ENCODE measurements at regions not wholly inside any gene's neighbourhood (a gene's known extent, or its start where the extent isn't known, plus 50 kb on each side); places are given as distances from the start of the nearest gene placed in this dataset.

GRCh38 chr13:22402682-22403081, 731.8 kb downstream of the FGF9 start:
- H2BK5ac ChIP-seq (ENCODE audit: low read depth, low read length, poor library complexity, severe bottlenecking): no peak overlapping the region
- ATAC-seq (ENCODE audit: low read depth) (no peak), DNase-seq (no peak)
- no peak overlapping the region for H3K27ac ChIP-seq (ENCODE audit: insufficient read depth, low read length)
- no peak overlapping the region for H3K23ac ChIP-seq (ENCODE audit: low read depth, low read length)
- H2BK20ac ChIP-seq (ENCODE audit: low read depth, low read length): no peak overlapping the region
- H3K4me3 ChIP-seq (ENCODE audit: insufficient read depth, low read depth, low read length): no peak overlapping the region
- H2AK9ac ChIP-seq (replicated peaks; ENCODE audit: low read depth, low read length, poor library complexity): no peak overlapping the region
- no peak overlapping the region for H3K4me2 ChIP-seq (ENCODE audit: low read depth, low read length)
- no peak overlapping the region for H4K5ac ChIP-seq (ENCODE audit: low read depth, low read length)
- no peaks in the 10 kb centered on the region for H3K4me1 ChIP-seq (ENCODE audit: control insufficient read depth, insufficient read depth, low read length)
- no peak overlapping the region for H2BK15ac ChIP-seq (ENCODE audit: low read depth, low read length)
- no peak overlapping the region for H2AFZ ChIP-seq (replicated peaks; ENCODE audit: low read length, poor library complexity)
- ChIA-PET POLR2A (ENCODE audit: unreplicated experiment) (no interaction called here), CTCF (no interaction called here)
- no peaks in the 10 kb centered on the region; the same call in 1 of the 2 replicates for H3K9me3 ChIP-seq (ENCODE audit: control insufficient read depth, insufficient read depth, low read length)
- H4K91ac ChIP-seq (ENCODE audit: insufficient read depth, low read depth, low read length): no peak overlapping the region
- H3K18ac ChIP-seq (ENCODE audit: low read depth, low read length): no peak overlapping the region
- WGBS, 2 experiments (ENCODE audit: extremely low coverage in 2 of 2, insufficient read length in 1 of 2): no CpG with 5 or more reads among the region's 4 CpGs
- no peaks in the 10 kb centered on the region for H4K20me1 ChIP-seq (ENCODE audit: insufficient read depth, low read length)
- no peak overlapping the region for H2AK5ac ChIP-seq (ENCODE audit: low read depth, low read length)
- H3K79me1 ChIP-seq (ENCODE audit: low read depth in 1 of 2, low read length in 2 of 2): no peaks in the 10 kb centered on the region
- no peak overlapping the region for H3K9ac ChIP-seq (ENCODE audit: low read depth, low read length)
- intact Hi-C loops (cut with micrococcal nuclease): no loop called here
- H2BK120ac ChIP-seq (ENCODE audit: low read depth, low read length): no peak overlapping the region
- no peaks in the 10 kb centered on the region for H3K9me1 ChIP-seq (ENCODE audit: insufficient read depth, low read length)
- no peaks in the 10 kb centered on the region for H3K36me3 ChIP-seq (ENCODE audit: control insufficient read depth, insufficient read depth, low read length)
- dilution Hi-C loops (cut with HindIII; ENCODE audit: low sequenced_read_pairs, unreplicated experiment): no loop called here
- H4K8ac ChIP-seq (ENCODE audit: low read depth in 2 of 2, low read length in 2 of 2): no peak overlapping the region
- TF ChIP-seq NFE2L2 (IDR thresholded peaks at IDR 0.05; ENCODE audit: low read depth, low read length): no peak
- no peak for TF ChIP-seq POLR2A (IDR thresholded peaks at IDR 0.05; ENCODE audit: low read depth, low read length)
- no peak for TF ChIP-seq ELK1 (IDR thresholded peaks at IDR 0.05; ENCODE audit: borderline replicate concordance, low read depth, low read length)
- TF ChIP-seq MAZ (IDR thresholded peaks at IDR 0.05; ENCODE audit: borderline replicate concordance, low read depth, low read length): no peak
- TF ChIP-seq MAFK (IDR thresholded peaks at IDR 0.05; ENCODE audit: low read depth, low read length): no peak
- no peak for TF ChIP-seq CEBPB (IDR thresholded peaks at IDR 0.05; ENCODE audit: low read depth, low read length)
- TF ChIP-seq RFX5 (IDR thresholded peaks at IDR 0.05; ENCODE audit: low read depth, low read length): no peak
- TF ChIP-seq BHLHE40 (IDR thresholded peaks at IDR 0.05; ENCODE audit: low read depth, low read length): no peak
- no peak for TF ChIP-seq RAD21 (IDR thresholded peaks at IDR 0.05; ENCODE audit: low read length)
- no peak for TF ChIP-seq SMC3 (IDR thresholded peaks at IDR 0.05; ENCODE audit: low read depth, low read length)
- TF ChIP-seq FOS (IDR thresholded peaks at IDR 0.05; ENCODE audit: low read depth, low read length): no peak
- TF ChIP-seq CHD1 (IDR thresholded peaks at IDR 0.05; ENCODE audit: low read depth, low read length): no peak
- TF ChIP-seq USF2 (IDR thresholded peaks at IDR 0.05; ENCODE audit: low read depth, low read length): no peak
- TF ChIP-seq CTCF (conservative IDR thresholded peaks at IDR 0.05; ENCODE audit: low read depth, low read length): no peak
- TF ChIP-seq MXI1 (IDR thresholded peaks at IDR 0.05; ENCODE audit: borderline replicate concordance, low read depth, low read length): no peak
- TF ChIP-seq RCOR1 (IDR thresholded peaks at IDR 0.05; ENCODE audit: insufficient replicate concordance, low read length): no peak
- no TSS peak for BruUV-seq (replicated peaks)
- in situ Hi-C loops (cut with MboI; ENCODE audit: low sequenced_read_pairs): no loop called here
- H3K27me3 ChIP-seq (ENCODE audit: control insufficient read depth, insufficient read depth, low read length): no peaks in the 10 kb centered on the region
- no peak overlapping the region for H3K14ac ChIP-seq (replicated peaks; ENCODE audit: low read depth, low read length)
- H3K4ac ChIP-seq (ENCODE audit: low read depth, low read length): no peak overlapping the region
- H3K56ac ChIP-seq (ENCODE audit: extremely low read depth, insufficient read depth, low read length): no peak overlapping the region
